Mesothelial cell of epicardium (in vitro differentiated cells): ENCODE measurements at regions not wholly inside any gene's neighbourhood (a gene's known extent, or its start where the extent isn't known, plus 50 kb on each side); places are given as distances from the start of the nearest gene placed in this dataset.

Experiments used
- DNase-seq, 2 experiments: peaks; one replicate each; pipeline ENCODE4 v3.0.0; 2021; ENCODE audit warnings: low spot score in 2 of 2; ENCODE audit not compliant: unreplicated experiment in 2 of 2
- H3K27ac Mint-ChIP-seq: 2 replicates; pipeline ENCODE4 v1.8.0; 2021; ENCODE audit warnings: mixed read lengths
- H3K27me3 Mint-ChIP-seq: 2 replicates; pipeline ENCODE4 v1.8.0; 2021; ENCODE audit warnings: low read depth, mixed read lengths
- H3K36me3 Mint-ChIP-seq: 2 replicates; pipeline ENCODE4 v1.8.0; 2021; ENCODE audit warnings: mixed read lengths
- H3K4me1 Mint-ChIP-seq: 2 replicates; pipeline ENCODE4 v1.8.0; 2021; ENCODE audit warnings: mixed read lengths
- H3K4me3 Mint-ChIP-seq: 2 replicates; pipeline ENCODE4 v1.8.0; 2021; ENCODE audit warnings: mild to moderate bottlenecking, moderate library complexity, mixed read lengths
- H3K9me3 Mint-ChIP-seq: 2 replicates; pipeline ENCODE4 v1.8.0; 2021; ENCODE audit warnings: mixed read lengths
- TF ChIP-seq, protein P1 (sequence below): fragments of 200-600 bp; sonication (generic); IDR thresholded peaks from one replicate; pipeline ENCODE4 v1.5.0; 2021; ENCODE audit warnings: antibody characterized with exemption; ENCODE audit not compliant: unreplicated experiment

DNA sequence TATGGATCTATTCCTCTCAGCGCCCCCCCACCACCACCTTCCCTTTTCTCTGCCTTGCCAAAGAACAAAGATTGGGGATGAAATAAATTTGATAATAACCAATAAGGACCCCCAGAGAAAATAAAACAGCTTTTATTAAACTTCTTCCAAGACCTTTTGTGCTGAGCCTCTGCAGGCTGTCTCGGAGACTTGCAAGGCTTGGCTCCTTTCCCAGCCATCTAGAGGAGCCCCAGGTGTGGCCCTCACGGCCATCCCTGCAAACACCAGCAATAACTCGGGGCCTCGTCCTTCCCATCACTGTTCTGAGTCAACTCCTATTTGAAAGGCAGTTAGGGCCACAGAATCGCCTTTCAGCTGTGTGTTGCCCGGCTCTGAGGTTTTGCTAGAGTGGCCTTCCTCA is 51.2 kb upstream of the LMO1 start:
- Mint-ChIP-seq H3K4me1 (peaks cover 27% of the 10 kb centered on the region), H3K4me3 (no peak overlapping the region), H3K27ac (peak overlapping the region; percentile 7), H3K27me3 (peaks cover 15% of the 10 kb centered on the region), H3K36me3 (no peaks in the 10 kb centered on the region), H3K9me3 (no peaks in the 10 kb centered on the region)
- TF ChIP-seq, protein P1, sequence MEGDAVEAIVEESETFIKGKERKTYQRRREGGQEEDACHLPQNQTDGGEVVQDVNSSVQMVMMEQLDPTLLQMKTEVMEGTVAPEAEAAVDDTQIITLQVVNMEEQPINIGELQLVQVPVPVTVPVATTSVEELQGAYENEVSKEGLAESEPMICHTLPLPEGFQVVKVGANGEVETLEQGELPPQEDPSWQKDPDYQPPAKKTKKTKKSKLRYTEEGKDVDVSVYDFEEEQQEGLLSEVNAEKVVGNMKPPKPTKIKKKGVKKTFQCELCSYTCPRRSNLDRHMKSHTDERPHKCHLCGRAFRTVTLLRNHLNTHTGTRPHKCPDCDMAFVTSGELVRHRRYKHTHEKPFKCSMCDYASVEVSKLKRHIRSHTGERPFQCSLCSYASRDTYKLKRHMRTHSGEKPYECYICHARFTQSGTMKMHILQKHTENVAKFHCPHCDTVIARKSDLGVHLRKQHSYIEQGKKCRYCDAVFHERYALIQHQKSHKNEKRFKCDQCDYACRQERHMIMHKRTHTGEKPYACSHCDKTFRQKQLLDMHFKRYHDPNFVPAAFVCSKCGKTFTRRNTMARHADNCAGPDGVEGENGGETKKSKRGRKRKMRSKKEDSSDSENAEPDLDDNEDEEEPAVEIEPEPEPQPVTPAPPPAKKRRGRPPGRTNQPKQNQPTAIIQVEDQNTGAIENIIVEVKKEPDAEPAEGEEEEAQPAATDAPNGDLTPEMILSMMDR, result no peak
- no peak for DNase-seq

DNA sequence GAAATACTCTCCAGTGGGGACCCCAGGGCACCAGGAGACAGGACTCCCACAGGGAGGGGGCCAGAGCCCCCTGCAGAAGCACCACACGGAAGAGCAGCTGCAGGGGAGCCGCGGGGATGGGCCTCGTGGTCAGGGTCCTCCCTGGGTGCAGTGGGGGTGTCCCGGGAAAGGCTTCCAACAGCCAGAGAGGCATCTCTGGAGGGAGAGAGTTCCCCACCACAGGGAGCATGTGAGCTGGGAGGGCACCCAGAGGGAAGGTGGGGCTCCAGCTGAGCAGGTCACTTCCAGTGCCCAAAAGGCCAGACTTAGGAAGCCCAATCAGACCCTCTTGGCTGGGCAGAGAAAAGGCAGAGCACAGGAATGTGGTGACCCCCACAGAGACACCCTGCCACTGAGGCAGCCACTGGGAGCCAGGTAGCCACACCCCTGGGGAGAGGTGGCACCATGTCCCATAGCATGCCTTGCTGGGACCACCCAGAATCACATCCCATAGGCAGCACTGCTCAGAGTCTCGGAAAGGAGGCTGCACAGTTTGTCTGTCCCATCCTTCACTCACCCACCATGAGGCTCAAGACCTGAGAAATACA is 49.9 kb upstream of the LMO1 start:
- Mint-ChIP-seq H3K27me3 (peaks cover 14% of the 10 kb centered on the region), H3K36me3 (no peaks in the 10 kb centered on the region), H3K4me3 (no peak overlapping the region), H3K4me1 (peaks cover 27% of the 10 kb centered on the region), H3K9me3 (no peaks in the 10 kb centered on the region), H3K27ac (no peak overlapping the region)
- no peak for DNase-seq
- TF ChIP-seq, protein P1, result no peak
